HepG2 (cell line): ENCODE measurements at regions not wholly inside any gene's neighbourhood (a gene's known extent, or its start where the extent isn't known, plus 50 kb on each side); places are given as distances from the start of the nearest gene placed in this dataset.

Source experiments
- DMAP1 ChIP-seq: IDR thresholded peaks from 2 replicates; pipeline ENCODE4 v1.6.1; 2016
- ESRRA ChIP-seq: sonication (generic); formaldehyde crosslinking; IDR thresholded peaks from 2 replicates; pipeline ENCODE4 v1.5.1; 2020; ENCODE audit warnings: mild to moderate bottlenecking, low read depth, missing genetic modification reagents
- FOSL2 ChIP-seq: sonication (generic); formaldehyde crosslinking; IDR thresholded peaks from 2 replicates; pipeline ENCODE4 v1.4.0; 2020; ENCODE audit warnings: missing genetic modification reagents
- GLMP ChIP-seq: sonication (generic); formaldehyde crosslinking; IDR thresholded peaks from 2 replicates; pipeline ENCODE4 v1.9.0; 2021; ENCODE audit warnings: missing genetic modification reagents, mild to moderate bottlenecking, borderline replicate concordance
- KLF11 ChIP-seq: IDR thresholded peaks from 2 replicates; pipeline ENCODE4 v1.6.1; 2016; ENCODE audit warnings: missing compliant biosample characterization
- MED1 ChIP-seq: sonication (generic); formaldehyde crosslinking; IDR thresholded peaks from 2 replicates; pipeline ENCODE4 v1.4.0; 2020; ENCODE audit warnings: missing genetic modification reagents
- MYNN ChIP-seq: sonication (generic); formaldehyde crosslinking; IDR thresholded peaks from 2 replicates; pipeline ENCODE4 v1.4.0; 2020; ENCODE audit warnings: mild to moderate bottlenecking, low read depth, missing genetic modification reagents
- PHF8 ChIP-seq: sonication (generic); formaldehyde crosslinking; IDR thresholded peaks from 2 replicates; pipeline ENCODE4 v1.5.0; 2020; ENCODE audit warnings: missing genetic modification reagents
- RARA ChIP-seq: IDR thresholded peaks from 2 replicates; pipeline ENCODE4 v1.6.1; 2016; ENCODE audit warnings: missing genetic modification reagents, missing compliant biosample characterization
- WIZ ChIP-seq: sonication (generic); formaldehyde crosslinking; IDR thresholded peaks from 2 replicates; pipeline ENCODE4 v1.5.1; 2020; ENCODE audit warnings: mild to moderate bottlenecking, missing genetic modification reagents
- ZNF124 ChIP-seq: sonication (generic); formaldehyde crosslinking; IDR thresholded peaks from 2 replicates; pipeline ENCODE4 v1.4.0; 2020; ENCODE audit warnings: missing genetic modification reagents
- ZNF280D ChIP-seq: sonication (generic); formaldehyde crosslinking; IDR thresholded peaks from 2 replicates; pipeline ENCODE4 v1.5.1; 2020; ENCODE audit warnings: mild to moderate bottlenecking, missing genetic modification reagents
- ZNF569 ChIP-seq: sonication (generic); formaldehyde crosslinking; IDR thresholded peaks from 2 replicates; pipeline ENCODE4 v1.5.0; 2020; ENCODE audit warnings: mild to moderate bottlenecking, missing genetic modification reagents, moderate library complexity, borderline replicate concordance
- ZNF777 ChIP-seq: sonication (generic); formaldehyde crosslinking; IDR thresholded peaks from 2 replicates; pipeline ENCODE4 v1.4.0; 2020; ENCODE audit warnings: missing genetic modification reagents
- TF ChIP-seq, protein P1 (sequence below): sonication (generic); formaldehyde crosslinking; IDR thresholded peaks from 2 replicates; pipeline ENCODE4 v1.4.0; 2020; ENCODE audit warnings: missing genetic modification reagents, mild to moderate bottlenecking, borderline replicate concordance
- TF ChIP-seq, protein P2 (sequence below): sonication (generic); formaldehyde crosslinking; IDR thresholded peaks from 2 replicates; pipeline ENCODE4 v1.8.1; 2022; ENCODE audit warnings: low read depth, mild to moderate bottlenecking, missing genetic modification reagents
- TF ChIP-seq, protein P3 (sequence below): sonication (generic); formaldehyde crosslinking; IDR thresholded peaks from 2 replicates; pipeline ENCODE4 v1.4.0; 2020; ENCODE audit warnings: low read depth, mild to moderate bottlenecking, missing genetic modification reagents
- TF ChIP-seq, protein P4 (sequence below): sonication (generic); formaldehyde crosslinking; conservative IDR thresholded peaks from 2 replicates; pipeline ENCODE4 v1.8.0; 2022; ENCODE audit warnings: missing genetic modification reagents

- TF ChIP-seq, protein P1, sequence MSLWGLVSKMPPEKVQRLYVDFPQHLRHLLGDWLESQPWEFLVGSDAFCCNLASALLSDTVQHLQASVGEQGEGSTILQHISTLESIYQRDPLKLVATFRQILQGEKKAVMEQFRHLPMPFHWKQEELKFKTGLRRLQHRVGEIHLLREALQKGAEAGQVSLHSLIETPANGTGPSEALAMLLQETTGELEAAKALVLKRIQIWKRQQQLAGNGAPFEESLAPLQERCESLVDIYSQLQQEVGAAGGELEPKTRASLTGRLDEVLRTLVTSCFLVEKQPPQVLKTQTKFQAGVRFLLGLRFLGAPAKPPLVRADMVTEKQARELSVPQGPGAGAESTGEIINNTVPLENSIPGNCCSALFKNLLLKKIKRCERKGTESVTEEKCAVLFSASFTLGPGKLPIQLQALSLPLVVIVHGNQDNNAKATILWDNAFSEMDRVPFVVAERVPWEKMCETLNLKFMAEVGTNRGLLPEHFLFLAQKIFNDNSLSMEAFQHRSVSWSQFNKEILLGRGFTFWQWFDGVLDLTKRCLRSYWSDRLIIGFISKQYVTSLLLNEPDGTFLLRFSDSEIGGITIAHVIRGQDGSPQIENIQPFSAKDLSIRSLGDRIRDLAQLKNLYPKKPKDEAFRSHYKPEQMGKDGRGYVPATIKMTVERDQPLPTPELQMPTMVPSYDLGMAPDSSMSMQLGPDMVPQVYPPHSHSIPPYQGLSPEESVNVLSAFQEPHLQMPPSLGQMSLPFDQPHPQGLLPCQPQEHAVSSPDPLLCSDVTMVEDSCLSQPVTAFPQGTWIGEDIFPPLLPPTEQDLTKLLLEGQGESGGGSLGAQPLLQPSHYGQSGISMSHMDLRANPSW (CRISPR knock-in tag): peak; percentile 88; the same call in 1 of the 2 replicates
- TF ChIP-seq ESRRA (CRISPR knock-in tag) (peak; percentile 64; the same call in 1 of the 2 replicates), MED1 (CRISPR knock-in tag) (peak; percentile 99), DMAP1 (peak; percentile 94), ZNF280D (CRISPR knock-in tag) (peak; percentile 74; the same call in 1 of the 2 replicates), ZNF569 (CRISPR knock-in tag) (no peak; the same call in 1 of the 2 replicates), ZNF124 (CRISPR knock-in tag) (peak; percentile 89), KLF11 (CRISPR knock-in tag) (peak; percentile 87; the same call in 1 of the 2 replicates), PHF8 (CRISPR knock-in tag) (peak; percentile 63), WIZ (CRISPR knock-in tag) (peak; percentile 81; the same call in 1 of the 2 replicates), FOSL2 (CRISPR knock-in tag) (peak; percentile 96), ZNF777 (CRISPR knock-in tag) (no peak; the same call in 1 of the 2 replicates), GLMP (no peak), MYNN (CRISPR knock-in tag) (peak; percentile 80; the same call in 1 of the 2 replicates), RARA (peak; percentile 99)
- TF ChIP-seq, protein P2, sequence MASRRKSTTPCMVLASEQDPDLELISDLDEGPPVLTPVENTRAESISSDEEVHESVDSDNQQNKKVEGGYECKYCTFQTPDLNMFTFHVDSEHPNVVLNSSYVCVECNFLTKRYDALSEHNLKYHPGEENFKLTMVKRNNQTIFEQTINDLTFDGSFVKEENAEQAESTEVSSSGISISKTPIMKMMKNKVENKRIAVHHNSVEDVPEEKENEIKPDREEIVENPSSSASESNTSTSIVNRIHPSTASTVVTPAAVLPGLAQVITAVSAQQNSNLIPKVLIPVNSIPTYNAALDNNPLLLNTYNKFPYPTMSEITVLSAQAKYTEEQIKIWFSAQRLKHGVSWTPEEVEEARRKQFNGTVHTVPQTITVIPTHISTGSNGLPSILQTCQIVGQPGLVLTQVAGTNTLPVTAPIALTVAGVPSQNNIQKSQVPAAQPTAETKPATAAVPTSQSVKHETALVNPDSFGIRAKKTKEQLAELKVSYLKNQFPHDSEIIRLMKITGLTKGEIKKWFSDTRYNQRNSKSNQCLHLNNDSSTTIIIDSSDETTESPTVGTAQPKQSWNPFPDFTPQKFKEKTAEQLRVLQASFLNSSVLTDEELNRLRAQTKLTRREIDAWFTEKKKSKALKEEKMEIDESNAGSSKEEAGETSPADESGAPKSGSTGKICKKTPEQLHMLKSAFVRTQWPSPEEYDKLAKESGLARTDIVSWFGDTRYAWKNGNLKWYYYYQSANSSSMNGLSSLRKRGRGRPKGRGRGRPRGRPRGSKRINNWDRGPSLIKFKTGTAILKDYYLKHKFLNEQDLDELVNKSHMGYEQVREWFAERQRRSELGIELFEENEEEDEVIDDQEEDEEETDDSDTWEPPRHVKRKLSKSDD (CRISPR knock-in tag): peak; percentile 74; the same call in 1 of the 2 replicates
- TF ChIP-seq, protein P3, sequence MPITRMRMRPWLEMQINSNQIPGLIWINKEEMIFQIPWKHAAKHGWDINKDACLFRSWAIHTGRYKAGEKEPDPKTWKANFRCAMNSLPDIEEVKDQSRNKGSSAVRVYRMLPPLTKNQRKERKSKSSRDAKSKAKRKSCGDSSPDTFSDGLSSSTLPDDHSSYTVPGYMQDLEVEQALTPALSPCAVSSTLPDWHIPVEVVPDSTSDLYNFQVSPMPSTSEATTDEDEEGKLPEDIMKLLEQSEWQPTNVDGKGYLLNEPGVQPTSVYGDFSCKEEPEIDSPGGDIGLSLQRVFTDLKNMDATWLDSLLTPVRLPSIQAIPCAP: no peak; the same call in 1 of the 2 replicates
- TF ChIP-seq, protein P4, sequence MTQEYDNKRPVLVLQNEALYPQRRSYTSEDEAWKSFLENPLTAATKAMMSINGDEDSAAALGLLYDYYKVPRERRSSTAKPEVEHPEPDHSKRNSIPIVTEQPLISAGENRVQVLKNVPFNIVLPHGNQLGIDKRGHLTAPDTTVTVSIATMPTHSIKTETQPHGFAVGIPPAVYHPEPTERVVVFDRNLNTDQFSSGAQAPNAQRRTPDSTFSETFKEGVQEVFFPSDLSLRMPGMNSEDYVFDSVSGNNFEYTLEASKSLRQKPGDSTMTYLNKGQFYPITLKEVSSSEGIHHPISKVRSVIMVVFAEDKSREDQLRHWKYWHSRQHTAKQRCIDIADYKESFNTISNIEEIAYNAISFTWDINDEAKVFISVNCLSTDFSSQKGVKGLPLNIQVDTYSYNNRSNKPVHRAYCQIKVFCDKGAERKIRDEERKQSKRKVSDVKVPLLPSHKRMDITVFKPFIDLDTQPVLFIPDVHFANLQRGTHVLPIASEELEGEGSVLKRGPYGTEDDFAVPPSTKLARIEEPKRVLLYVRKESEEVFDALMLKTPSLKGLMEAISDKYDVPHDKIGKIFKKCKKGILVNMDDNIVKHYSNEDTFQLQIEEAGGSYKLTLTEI: no peak
Observed at GRCh38 chr4:123478859-123479345, 82.3 kb downstream of the SPRY1 start (continued).
